Neural progenitor cell (in vitro differentiated cells): ENCODE measurements at regions not wholly inside any gene's neighbourhood (a gene's known extent, or its start where the extent isn't known, plus 50 kb on each side); places are given as distances from the start of the nearest gene placed in this dataset.
A peak's percentile ranks its signal among the peaks of the same experiment; 100 is the strongest.

Source experiments
- DNase-seq: peaks from one replicate; pipeline ENCODE4 v3.0.0-alpha.2; 2016; ENCODE audit warnings: low spot score
- H2AFZ ChIP-seq: fragments of 200-600 bp; sonication (generic); replicated peaks from 2 replicates; pipeline ENCODE4 v1.6.1; 2016; ENCODE audit warnings: antibody characterized with exemption
- H3F3A ChIP-seq: fragments of 200-600 bp; sonication (generic); 2 replicates; pipeline ENCODE4 v1.6.1; 2016; ENCODE audit warnings: antibody characterized with exemption, low read depth
- H3K27ac ChIP-seq: fragments of 200-600 bp; sonication (generic); 2 replicates; pipeline ENCODE4 v1.5.1; 2016; ENCODE audit warnings: mild to moderate bottlenecking
- H3K27me3 ChIP-seq: fragments of 200-600 bp; sonication (generic); 2 replicates; pipeline ENCODE4 v1.6.1; 2016; ENCODE audit warnings: mild to moderate bottlenecking, moderate library complexity
- H3K36me3 ChIP-seq: fragments of 200-600 bp; sonication (generic); 2 replicates; pipeline ENCODE4 v1.5.1; 2016
- H3K4me1 ChIP-seq: fragments of 200-600 bp; sonication (generic); 2 replicates; pipeline ENCODE4 v1.6.1; 2016; ENCODE audit warnings: mixed run types
- H3K4me2 ChIP-seq: fragments of 200-600 bp; sonication (generic); 2 replicates; pipeline ENCODE4 v1.6.1; 2016
- H3K4me3 ChIP-seq: fragments of 200-600 bp; sonication (generic); 2 replicates; pipeline ENCODE4 v1.5.1; 2016
- H3K79me2 ChIP-seq: fragments of 200-600 bp; sonication (generic); 2 replicates; pipeline ENCODE4 v1.6.1; 2016; ENCODE audit warnings: low read depth
- H3K9ac ChIP-seq: fragments of 200-600 bp; sonication (generic); 2 replicates; pipeline ENCODE4 v1.6.1; 2016
- H3K9me3 ChIP-seq: fragments of 200-600 bp; sonication (generic); 2 replicates; pipeline ENCODE4 v1.5.1; 2016; ENCODE audit warnings: low read depth
- H4K20me1 ChIP-seq: fragments of 200-600 bp; sonication (generic); 2 replicates; pipeline ENCODE4 v1.6.1; 2016; ENCODE audit warnings: low read depth
- H3K27ac Mint-ChIP-seq: 3 replicates; pipeline ENCODE4 v1.8.0; 2021; ENCODE audit warnings: mixed read lengths
- H3K27me3 Mint-ChIP-seq: 2 replicates; pipeline ENCODE4 v1.8.0; 2022; ENCODE audit warnings: low read depth, mild to moderate bottlenecking, inconsistent platforms, moderate library complexity, mixed read lengths; ENCODE audit not compliant: insufficient read depth
- H3K36me3 Mint-ChIP-seq: 3 replicates; pipeline ENCODE4 v1.8.0; 2021; ENCODE audit warnings: mixed read lengths
- H3K4me1 Mint-ChIP-seq: 3 replicates; pipeline ENCODE4 v1.8.0; 2021; ENCODE audit warnings: mixed read lengths
- H3K4me3 Mint-ChIP-seq: 3 replicates; pipeline ENCODE4 v1.8.0; 2021; ENCODE audit warnings: mild to moderate bottlenecking, moderate library complexity, mixed read lengths
- H3K9me3 Mint-ChIP-seq: 3 replicates; pipeline ENCODE4 v1.8.0; 2020; ENCODE audit warnings: mixed read lengths
- CTCF ChIP-seq: fragments of 200-600 bp; sonication (generic); IDR thresholded peaks from 2 replicates; pipeline ENCODE4 v1.5.1; 2017; ENCODE audit warnings: antibody characterized with exemption, mild to moderate bottlenecking
- EZH2 ChIP-seq: fragments of 200-600 bp; sonication (generic); IDR thresholded peaks from 2 replicates; pipeline ENCODE4 v1.6.1; 2017; ENCODE audit warnings: antibody characterized with exemption, mild to moderate bottlenecking, moderate library complexity
- EZH2phosphoT487 ChIP-seq: fragments of 200-600 bp; sonication (generic); IDR thresholded peaks from 2 replicates; pipeline ENCODE4 v1.6.1; 2017; ENCODE audit warnings: antibody characterized with exemption

- H2AFZ ChIP-seq: no peak overlapping the region
- H3K27ac ChIP-seq: no peak overlapping the region
- Mint-ChIP-seq H3K27ac (no peak overlapping the region), H3K4me3 (no peak overlapping the region), H3K36me3 (no peaks in the 10 kb centered on the region), H3K4me1 (peaks cover 22% of the 10 kb centered on the region), H3K27me3 (peaks cover 17% of the 10 kb centered on the region), H3K9me3 (peaks cover 2% of the 10 kb centered on the region)
- H3K9me3 ChIP-seq: no peaks in the 10 kb centered on the region
- H3K36me3 ChIP-seq: no peaks in the 10 kb centered on the region
- no peak overlapping the region for H3K4me2 ChIP-seq
- H3K9ac ChIP-seq: no peak overlapping the region
- H3K4me3 ChIP-seq: no peak overlapping the region
- H3K79me2 ChIP-seq: no peaks in the 10 kb centered on the region
- H4K20me1 ChIP-seq: no peaks in the 10 kb centered on the region
- H3K27me3 ChIP-seq: no peaks in the 10 kb centered on the region
- peaks cover 14% of the 10 kb centered on the region for H3K4me1 ChIP-seq
- TF ChIP-seq CTCF (no peak), EZH2phosphoT487 (no peak), EZH2 (no peak)
- DNase-seq: no peak
- H3F3A ChIP-seq: peaks cover 6% of the 10 kb centered on the region
These were observed 277.6 kb downstream of the CBLN1 start for GRCh38 chr16:49003992-49004391.

GRCh38 chr16:49003022-49003421 lies 278.6 kb downstream of the CBLN1 start:
- H3K4me1 Mint-ChIP-seq: peaks cover 30% of the 10 kb centered on the region
- H3K27me3 ChIP-seq: no peaks in the 10 kb centered on the region
- H3K36me3 Mint-ChIP-seq: no peaks in the 10 kb centered on the region
- H3K36me3 ChIP-seq: no peaks in the 10 kb centered on the region
- DNase-seq: no peak
- peaks cover 19% of the 10 kb centered on the region for H3K27me3 Mint-ChIP-seq
- TF ChIP-seq EZH2phosphoT487: no peak
- TF ChIP-seq CTCF: no peak
- TF ChIP-seq EZH2: no peak
- H3K79me2 ChIP-seq: no peaks in the 10 kb centered on the region
- no peak overlapping the region for H3K4me3 Mint-ChIP-seq
- no peaks in the 10 kb centered on the region for H4K20me1 ChIP-seq
- H3K9me3 Mint-ChIP-seq: peaks cover 2% of the 10 kb centered on the region
- no peak overlapping the region for H3K27ac ChIP-seq
- no peak overlapping the region for H3K9ac ChIP-seq
- no peak overlapping the region for H2AFZ ChIP-seq
- H3K4me1 ChIP-seq: peaks cover 17% of the 10 kb centered on the region
- H3K4me3 ChIP-seq: no peak overlapping the region
- peaks cover 10% of the 10 kb centered on the region for H3F3A ChIP-seq
- H3K4me2 ChIP-seq: no peak overlapping the region
- peak overlapping the region; percentile 8 for H3K27ac Mint-ChIP-seq
- no peaks in the 10 kb centered on the region for H3K9me3 ChIP-seq

GRCh38 chr16:49000594-49000993 lies 281.0 kb downstream of the CBLN1 start:
- no peaks in the 10 kb centered on the region for H3K9me3 ChIP-seq
- no peak overlapping the region for H2AFZ ChIP-seq
- H3K4me1 ChIP-seq: peaks cover 17% of the 10 kb centered on the region
- Mint-ChIP-seq H3K4me3 (no peak overlapping the region), H3K36me3 (no peaks in the 10 kb centered on the region), H3K4me1 (peaks cover 36% of the 10 kb centered on the region), H3K9me3 (peaks cover 2% of the 10 kb centered on the region), H3K27ac (no peak overlapping the region), H3K27me3 (peaks cover 22% of the 10 kb centered on the region)
- H3K27me3 ChIP-seq: no peaks in the 10 kb centered on the region
- DNase-seq: peak; percentile 51
- H3K4me3 ChIP-seq: no peak overlapping the region
- H3F3A ChIP-seq: peaks cover 12% of the 10 kb centered on the region
- no peaks in the 10 kb centered on the region for H3K79me2 ChIP-seq
- H3K9ac ChIP-seq: no peak overlapping the region
- no peaks in the 10 kb centered on the region for H3K36me3 ChIP-seq
- H3K4me2 ChIP-seq: no peak overlapping the region
- no peak overlapping the region for H3K27ac ChIP-seq
- no peaks in the 10 kb centered on the region for H4K20me1 ChIP-seq
- peak; percentile 82 for TF ChIP-seq CTCF
- no peak for TF ChIP-seq EZH2

- peak overlapping the region; percentile 74 for H3K27ac Mint-ChIP-seq
- H3K36me3 Mint-ChIP-seq: no peaks in the 10 kb centered on the region
- peaks cover 12% of the 10 kb centered on the region for H3K27me3 Mint-ChIP-seq
- Histone ChIP-seq H4K20me1 (no peaks in the 10 kb centered on the region), H3K36me3 (no peaks in the 10 kb centered on the region), H3K4me3 (no peak overlapping the region), H3K4me1 (peaks cover 17% of the 10 kb centered on the region), H3K79me2 (no peaks in the 10 kb centered on the region), H3K4me2 (no peak overlapping the region), H3F3A (peaks cover 12% of the 10 kb centered on the region), H2AFZ (no peak overlapping the region), H3K9me3 (no peaks in the 10 kb centered on the region), H3K9ac (no peak overlapping the region), H3K27ac (no peak overlapping the region), H3K27me3 (no peaks in the 10 kb centered on the region)
- H3K4me1 Mint-ChIP-seq: peaks cover 40% of the 10 kb centered on the region
- no peak for DNase-seq
- H3K9me3 Mint-ChIP-seq: no peaks in the 10 kb centered on the region
- no peak for TF ChIP-seq EZH2phosphoT487
- no peak for TF ChIP-seq EZH2
- TF ChIP-seq CTCF: no peak
- H3K4me3 Mint-ChIP-seq: no peak overlapping the region
These were observed 282.1 kb downstream of the CBLN1 start for GRCh38 chr16:48999508-48999907.
